GM12801 (cell line): ENCODE measurements at regions not wholly inside any gene's neighbourhood (a gene's known extent, or its start where the extent isn't known, plus 50 kb on each side); places are given as distances from the start of the nearest gene placed in this dataset.

ENCODE experiments used
- TF ChIP-seq, protein P1 (sequence below): IDR thresholded peaks from one replicate; pipeline ENCODE4 v1.5.1; 2011; ENCODE audit warnings: control low read depth; ENCODE audit not compliant: insufficient read length; ENCODE audit errors: extremely low read depth

DNA sequence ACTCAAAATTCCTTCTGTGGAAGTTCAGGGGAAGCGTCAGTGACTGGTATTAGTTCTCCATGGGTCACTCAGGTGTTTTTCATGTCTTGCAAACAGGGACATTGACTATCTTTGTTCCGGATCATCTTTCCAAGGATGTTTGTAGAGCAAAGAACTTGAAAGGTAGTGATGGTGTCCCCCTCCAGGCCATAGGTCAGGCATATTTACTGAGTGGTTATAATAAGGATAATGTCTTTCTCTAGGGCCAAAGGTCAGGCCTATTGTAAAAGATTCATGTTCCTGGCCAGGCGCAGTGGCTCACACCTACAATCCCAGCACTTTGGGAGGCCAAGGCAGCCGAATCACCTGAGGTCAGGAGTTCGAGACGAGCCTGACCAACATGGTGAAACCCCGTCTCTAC lies 614.8 kb downstream of the KIF4B start:
- TF ChIP-seq, protein P1, sequence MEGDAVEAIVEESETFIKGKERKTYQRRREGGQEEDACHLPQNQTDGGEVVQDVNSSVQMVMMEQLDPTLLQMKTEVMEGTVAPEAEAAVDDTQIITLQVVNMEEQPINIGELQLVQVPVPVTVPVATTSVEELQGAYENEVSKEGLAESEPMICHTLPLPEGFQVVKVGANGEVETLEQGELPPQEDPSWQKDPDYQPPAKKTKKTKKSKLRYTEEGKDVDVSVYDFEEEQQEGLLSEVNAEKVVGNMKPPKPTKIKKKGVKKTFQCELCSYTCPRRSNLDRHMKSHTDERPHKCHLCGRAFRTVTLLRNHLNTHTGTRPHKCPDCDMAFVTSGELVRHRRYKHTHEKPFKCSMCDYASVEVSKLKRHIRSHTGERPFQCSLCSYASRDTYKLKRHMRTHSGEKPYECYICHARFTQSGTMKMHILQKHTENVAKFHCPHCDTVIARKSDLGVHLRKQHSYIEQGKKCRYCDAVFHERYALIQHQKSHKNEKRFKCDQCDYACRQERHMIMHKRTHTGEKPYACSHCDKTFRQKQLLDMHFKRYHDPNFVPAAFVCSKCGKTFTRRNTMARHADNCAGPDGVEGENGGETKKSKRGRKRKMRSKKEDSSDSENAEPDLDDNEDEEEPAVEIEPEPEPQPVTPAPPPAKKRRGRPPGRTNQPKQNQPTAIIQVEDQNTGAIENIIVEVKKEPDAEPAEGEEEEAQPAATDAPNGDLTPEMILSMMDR, result no peak

DNA sequence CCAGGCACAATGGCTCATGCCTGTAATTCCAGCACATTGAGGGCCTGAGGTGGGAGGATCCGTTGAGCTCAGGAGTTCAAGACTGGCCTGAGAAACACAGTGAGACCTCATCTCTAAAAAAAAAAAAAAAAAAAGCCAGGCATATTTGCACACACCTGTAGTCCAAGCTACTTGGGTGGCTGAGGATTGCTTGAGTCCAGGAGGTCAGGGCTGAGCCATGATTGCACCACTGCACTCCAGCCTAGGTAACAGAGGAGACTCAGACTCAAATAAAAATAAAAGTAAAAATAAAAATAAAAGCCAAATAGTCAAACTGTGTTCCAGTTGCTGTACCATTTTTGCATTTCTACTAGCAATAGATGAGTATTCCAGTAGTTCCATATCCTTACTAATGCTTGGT lies 616.0 kb downstream of the KIF4B start:
- TF ChIP-seq, protein P1, result no peak

DNA sequence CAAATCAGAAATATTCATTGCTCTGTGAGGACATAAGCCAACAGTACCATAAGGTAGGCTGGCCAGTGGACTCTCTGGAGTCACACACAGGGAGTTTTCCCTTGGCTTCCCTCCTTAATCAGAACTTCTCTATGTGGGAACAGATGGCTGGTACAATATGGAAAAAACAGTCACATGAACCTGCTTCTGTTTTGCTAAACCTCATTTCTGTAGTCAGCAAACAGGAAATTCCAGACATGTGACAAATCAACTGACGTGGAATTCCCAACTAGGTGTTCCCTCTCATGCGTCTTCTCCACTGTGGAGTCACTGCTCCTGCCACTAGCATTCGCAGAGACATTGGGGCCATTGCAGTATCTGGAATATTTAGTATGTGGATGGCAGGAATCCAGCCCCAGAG lies 617.6 kb downstream of the KIF4B start:
- TF ChIP-seq, protein P1, result no peak

DNA sequence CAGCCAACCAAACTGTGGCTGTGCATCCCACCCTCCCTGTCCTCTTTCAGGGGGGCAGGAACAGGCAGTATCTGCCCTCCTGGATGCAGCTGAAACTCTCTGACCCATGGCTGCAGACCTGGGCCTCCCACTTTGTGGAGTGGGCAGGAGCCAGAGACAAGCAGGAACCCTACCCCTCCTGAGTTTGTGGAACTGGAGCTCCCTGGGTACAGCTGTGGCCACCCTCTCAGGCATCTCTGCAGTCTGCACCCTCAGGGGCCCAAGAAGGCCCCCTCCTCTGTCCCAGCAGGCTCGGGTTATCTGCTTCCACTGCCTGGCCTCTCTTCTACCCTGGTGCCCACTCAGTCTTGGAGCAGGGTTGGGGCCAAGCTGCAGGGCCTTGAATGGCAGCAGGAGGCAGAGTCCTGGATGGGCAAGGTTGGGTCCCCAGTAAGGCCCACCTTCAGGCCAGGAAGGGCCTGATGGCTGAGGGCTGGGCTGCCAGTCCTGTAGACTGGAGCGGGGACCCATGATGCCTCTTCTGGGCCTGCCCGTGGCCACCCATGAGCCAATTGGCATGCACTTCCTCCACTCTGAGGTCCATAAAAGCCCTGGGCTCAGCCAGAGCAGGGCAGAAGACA lies 619.9 kb downstream of the KIF4B start:
- TF ChIP-seq, protein P1, result no peak

DNA sequence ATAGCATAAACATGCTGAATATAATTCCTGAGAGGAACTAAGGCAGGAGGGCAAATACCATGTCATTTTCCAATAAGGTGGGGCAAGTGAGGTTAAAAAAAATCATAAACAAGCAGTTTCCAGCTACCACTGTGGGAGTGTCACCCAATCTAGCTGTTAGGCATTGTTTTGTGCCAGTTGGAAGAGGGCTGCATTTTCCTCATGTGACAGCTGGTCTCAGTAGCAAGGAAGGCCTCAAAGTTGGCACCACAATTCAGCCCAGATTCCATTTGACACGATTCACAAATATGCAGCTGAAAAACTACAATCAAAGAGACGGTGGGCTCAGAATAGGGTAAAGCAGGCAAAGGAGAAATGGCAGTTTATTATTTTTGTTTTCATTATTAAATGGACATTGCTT lies 636.1 kb downstream of the KIF4B start:
- TF ChIP-seq, protein P1, result no peak

DNA sequence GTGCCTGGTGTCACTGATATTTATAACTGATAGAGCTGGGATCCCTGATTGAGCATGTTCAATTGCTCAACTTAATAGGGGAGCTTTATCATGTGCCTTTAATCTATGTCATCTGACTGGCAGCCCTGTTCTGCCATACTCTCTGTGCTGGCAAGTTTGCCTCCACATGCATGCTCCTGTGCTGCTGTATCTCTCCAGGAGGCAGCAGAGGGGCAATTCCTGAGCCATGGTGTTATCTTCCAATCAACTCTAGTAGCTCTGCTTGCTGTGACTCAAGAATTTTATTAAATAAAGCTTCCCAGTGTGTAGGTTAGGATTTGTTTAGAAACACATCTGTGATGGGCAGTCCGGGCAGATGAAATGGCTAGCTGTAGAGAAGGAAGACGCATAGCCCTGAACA lies 642.0 kb downstream of the KIF4B start:
- TF ChIP-seq, protein P1, result no peak

DNA sequence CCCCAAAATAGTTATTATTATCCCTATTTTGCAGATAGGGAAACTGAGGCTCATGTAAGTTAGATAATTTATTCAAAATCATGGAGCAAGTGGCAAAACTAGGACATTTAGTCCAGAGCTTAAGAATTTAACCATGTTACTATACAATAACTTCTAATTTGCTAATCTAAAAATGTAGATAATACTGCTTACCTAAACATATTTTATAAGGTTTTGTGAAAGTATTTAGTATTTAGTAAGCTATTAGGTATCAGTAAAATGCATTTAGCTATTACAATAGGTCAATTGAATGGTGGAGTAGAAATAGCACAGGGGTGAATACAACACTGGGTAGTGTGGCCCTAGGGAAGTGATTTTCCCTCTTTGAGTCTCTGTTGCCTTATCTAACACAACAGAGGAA lies 648.3 kb downstream of the KIF4B start:
- TF ChIP-seq, protein P1, result no peak
